ENCODE measurements at regions not wholly inside any gene's neighbourhood (a gene's known extent, or its start where the extent isn't known, plus 50 kb on each side); places are given as distances from the start of the nearest gene placed in this dataset.

GRCh38 chr13:54945973-54946372 lies 1917.4 kb downstream of the OLFM4 start:
- TF ChIP-seq EZH2 (IDR thresholded peaks at IDR 0.05; ENCODE audit: low read length, unreplicated experiment) (no peak), CTCF (conservative IDR thresholded peaks at IDR 0.05; ENCODE audit: low read depth, low read length) (no peak), EZH2phosphoT487 (IDR thresholded peaks at IDR 0.05; ENCODE audit: borderline replicate concordance, low read length) (no peak)

Data from PC-3 (cell line).